ENCODE measurements at regions not wholly inside any gene's neighbourhood (a gene's known extent, or its start where the extent isn't known, plus 50 kb on each side); places are given as distances from the start of the nearest gene placed in this dataset.
"Not testable (repeated sequence)": the region's sequence is repeated elsewhere in the genome, so short reads cannot be mapped to it uniquely, and the experiment has no call there.

GRCh38 chr18:42334931-42335330 is 379.9 kb downstream of the PIK3C3 start:
- DNase-seq: no peak

GRCh38 chr18:42336139-42336538 is 381.1 kb downstream of the PIK3C3 start:
- no peak for DNase-seq

GRCh38 chr18:42337337-42337736 is 382.3 kb downstream of the PIK3C3 start:
- not testable (repeated sequence) for DNase-seq

- no peak for DNase-seq
Measured at GRCh38 chr18:42338683-42339082, 383.6 kb downstream of the PIK3C3 start.

GRCh38 chr18:42339372-42339771 is 384.3 kb downstream of the PIK3C3 start:
- DNase-seq: no peak

- DNase-seq: no peak
Measured at GRCh38 chr18:42340423-42341009, 385.5 kb downstream of the PIK3C3 start.

GRCh38 chr18:42341423-42341822 is 386.4 kb downstream of the PIK3C3 start:
- DNase-seq: no peak

- DNase-seq: no peak
Measured at GRCh38 chr18:42348722-42349121, 393.7 kb downstream of the PIK3C3 start.

- DNase-seq: no peak
Measured at GRCh38 chr18:42351455-42351854, 396.4 kb downstream of the PIK3C3 start.

- no peak for DNase-seq
Measured at GRCh38 chr18:42360716-42361115, 405.7 kb downstream of the PIK3C3 start.

GRCh38 chr18:42363446-42364441 is 408.7 kb downstream of the PIK3C3 start:
- DNase-seq: no peak

GRCh38 chr18:42364766-42365165 is 409.7 kb downstream of the PIK3C3 start:
- no peak for DNase-seq

GRCh38 chr18:42365591-42365990 is 410.6 kb downstream of the PIK3C3 start:
- no peak for DNase-seq

GRCh38 chr18:42373584-42373983 is 418.6 kb downstream of the PIK3C3 start:
- DNase-seq: no peak

GRCh38 chr18:42374961-42375360 is 419.9 kb downstream of the PIK3C3 start:
- no peak for DNase-seq

GRCh38 chr18:42378854-42379253 is 423.8 kb downstream of the PIK3C3 start:
- not testable (repeated sequence) for DNase-seq

GRCh38 chr18:42381236-42381635 is 426.2 kb downstream of the PIK3C3 start:
- not testable (repeated sequence) for DNase-seq

- no peak for DNase-seq
Measured at GRCh38 chr18:42392416-42392815, 437.4 kb downstream of the PIK3C3 start.

- no peak for DNase-seq
Measured at GRCh38 chr18:42392926-42393325, 437.9 kb downstream of the PIK3C3 start.

GRCh38 chr18:42394238-42394637 is 439.2 kb downstream of the PIK3C3 start:
- DNase-seq: no peak

- DNase-seq: no peak
Measured at GRCh38 chr18:42401131-42401673, 446.2 kb downstream of the PIK3C3 start.

- DNase-seq: no peak
Measured at GRCh38 chr18:42404151-42404550, 449.1 kb downstream of the PIK3C3 start.

- no peak for DNase-seq
Measured at GRCh38 chr18:42409005-42409404, 454.0 kb downstream of the PIK3C3 start.

GRCh38 chr18:42412281-42412680 is 457.2 kb downstream of the PIK3C3 start:
- no peak for DNase-seq
